GM12892 (cell line): ENCODE measurements at regions not wholly inside any gene's neighbourhood (a gene's known extent, or its start where the extent isn't known, plus 50 kb on each side); places are given as distances from the start of the nearest gene placed in this dataset.

ENCODE experiments used
- POLR2A ChIP-seq: IDR thresholded peaks from 2 replicates; pipeline ENCODE4 v1.6.1; 2011; ENCODE audit warnings: low read depth, low read length, control low read depth
- POLR2AphosphoS5 ChIP-seq: IDR thresholded peaks from 2 replicates; pipeline ENCODE4 v1.6.1; 2011; ENCODE audit warnings: low read depth, low read length, control low read depth
- TAF1 ChIP-seq: IDR thresholded peaks from 2 replicates; pipeline ENCODE4 v1.6.1; 2011; ENCODE audit warnings: low read depth, mild to moderate bottlenecking, control low read depth, low read length, borderline replicate concordance

DNA sequence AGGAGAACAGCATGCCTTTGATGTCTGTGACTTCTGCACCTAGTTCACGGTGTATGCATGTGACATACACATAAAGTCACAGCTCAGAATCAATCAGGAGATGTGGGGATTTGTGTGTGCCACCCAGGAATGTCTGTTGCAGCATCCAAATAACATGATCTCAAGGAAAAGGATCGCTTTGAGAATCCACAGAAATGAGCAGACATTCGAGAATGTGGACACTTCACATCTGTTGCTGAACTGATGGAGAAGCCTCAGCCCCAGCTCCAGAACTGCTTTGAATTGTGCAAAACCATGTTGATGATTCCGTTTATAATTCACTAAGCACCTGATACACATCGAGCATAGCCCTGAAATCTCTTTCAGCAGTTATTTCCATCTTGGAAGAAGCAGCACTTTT, 208.6 kb downstream of the CMPK2 start:
- TF ChIP-seq TAF1 = no peak
- no peak for TF ChIP-seq POLR2A
- TF ChIP-seq POLR2AphosphoS5 = no peak
